8988T (cell line): ENCODE measurements at regions not wholly inside any gene's neighbourhood (a gene's known extent, or its start where the extent isn't known, plus 50 kb on each side); places are given as distances from the start of the nearest gene placed in this dataset.

Experiments used
- DNase-seq: peaks from one replicate; pipeline ENCODE4 v3.0.0; 2011

DNA sequence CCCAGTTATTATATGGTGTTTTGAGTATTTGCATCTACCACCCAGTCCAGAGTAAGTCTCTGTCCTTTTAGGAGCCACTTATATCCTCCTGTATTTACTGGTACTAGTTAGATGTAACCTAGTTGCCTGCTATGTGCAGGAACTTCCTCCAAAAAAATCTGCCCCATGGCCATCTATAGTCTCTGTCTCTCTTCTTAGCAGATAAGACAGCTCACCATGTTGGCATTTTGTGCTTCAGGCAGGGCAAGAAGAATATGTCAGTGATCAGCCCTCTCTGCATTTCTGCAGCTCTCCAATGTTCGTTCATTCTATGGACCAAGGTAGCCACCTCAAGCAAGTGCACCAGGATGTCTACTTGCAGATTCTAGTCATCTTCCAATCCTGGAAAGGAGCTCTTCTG is 446.5 kb downstream of the TLE1 start:
- DNase-seq, result no peak

DNA sequence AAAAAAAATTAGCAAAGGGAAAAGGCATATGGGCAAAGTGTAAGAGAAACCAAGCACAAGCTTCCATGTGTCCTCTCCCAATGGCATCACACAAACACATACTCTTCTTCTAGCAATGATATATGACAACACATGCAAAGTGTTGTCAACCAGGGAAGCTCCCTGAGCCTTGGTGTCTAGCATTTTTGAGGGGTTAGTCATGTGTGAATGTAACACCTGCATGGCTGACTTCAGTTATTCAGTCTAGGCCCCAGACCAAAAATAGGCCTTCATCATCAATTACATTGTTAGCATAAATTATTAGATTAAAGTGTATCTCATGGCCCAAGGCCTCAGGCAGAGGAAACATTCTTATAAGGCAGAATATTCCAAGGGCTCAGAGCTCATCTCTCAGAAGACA is 450.0 kb downstream of the TLE1 start:
- no peak for DNase-seq

DNA sequence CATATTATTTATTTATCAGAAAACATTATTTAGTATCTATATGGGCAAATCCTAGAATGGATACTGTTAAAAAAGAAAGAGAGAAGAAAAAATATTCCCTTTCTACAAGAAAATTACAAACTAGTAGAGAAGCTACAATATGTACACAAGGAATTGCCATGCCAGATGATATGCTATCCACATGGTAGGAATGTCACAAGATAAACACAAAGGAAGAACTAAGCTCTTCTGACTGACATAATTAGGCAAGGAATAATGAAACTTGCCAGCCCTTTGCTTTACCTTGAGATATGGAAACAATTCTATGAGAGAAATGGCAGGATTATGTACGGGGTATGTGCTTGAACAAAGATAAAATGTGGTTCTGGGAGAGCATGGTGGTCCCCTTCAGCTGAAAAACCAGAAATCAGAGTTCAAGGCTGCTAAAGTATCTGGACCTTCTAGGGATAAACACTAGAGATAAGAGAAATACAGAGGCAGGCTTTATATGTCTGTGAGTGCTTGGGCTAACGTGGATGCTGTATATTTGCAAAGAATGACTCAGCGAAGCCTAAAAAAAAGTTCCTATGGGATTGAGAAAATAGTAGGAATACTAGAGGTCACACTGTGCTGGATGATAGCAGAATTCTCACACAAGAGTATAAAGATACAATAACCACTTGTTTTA is 451.6 kb downstream of the TLE1 start:
- no peak for DNase-seq

DNA sequence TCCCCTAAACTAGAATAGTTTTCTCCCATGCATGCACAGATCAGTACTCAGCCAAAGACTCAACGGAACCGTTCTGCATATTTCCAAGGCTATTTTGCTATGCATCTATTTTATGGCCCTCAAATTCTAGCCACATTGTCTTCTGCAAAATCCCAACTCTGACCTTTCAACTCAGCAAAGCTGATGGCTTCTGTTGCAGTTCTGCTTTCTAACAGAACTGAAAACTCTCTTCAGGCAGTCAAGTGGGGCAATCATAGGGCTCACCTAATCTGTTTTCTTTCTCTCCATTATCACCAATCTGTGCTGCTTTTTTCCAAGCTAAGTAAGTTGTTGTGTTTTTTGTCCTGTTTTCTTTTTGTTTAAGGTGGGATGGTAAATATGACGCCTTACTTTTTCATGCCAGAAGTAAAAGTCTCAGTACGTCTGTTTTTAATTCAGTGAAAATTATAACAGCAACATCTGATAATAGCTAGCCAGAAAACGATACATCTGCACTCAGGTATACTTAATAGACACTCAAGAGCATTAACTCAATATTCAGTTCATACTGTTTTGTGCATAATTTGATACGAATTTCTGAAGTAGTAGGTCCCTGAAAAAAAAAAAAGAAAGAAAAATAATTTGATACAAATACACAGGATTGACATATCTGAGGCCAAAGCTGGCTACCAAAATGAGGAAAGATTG is 454.3 kb downstream of the TLE1 start:
- no peak for DNase-seq

DNA sequence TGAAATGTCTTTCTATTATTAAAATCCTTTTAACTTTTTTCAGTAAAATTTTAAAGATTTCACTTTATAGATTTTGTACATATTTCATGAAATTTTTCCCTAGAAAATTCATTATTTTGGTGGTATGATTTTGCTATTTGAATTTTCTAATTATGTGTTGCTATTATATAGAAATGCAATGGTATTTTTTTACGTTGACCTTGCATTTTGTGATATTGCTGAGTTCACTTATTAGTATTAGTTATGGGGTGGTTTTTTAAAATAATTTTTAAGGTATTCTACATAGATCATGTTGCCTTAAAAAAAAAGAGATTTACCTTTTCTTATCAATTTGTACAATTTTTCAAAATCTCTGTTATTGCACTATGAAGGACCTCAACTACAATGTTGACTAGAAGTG is 458.3 kb downstream of the TLE1 start:
- DNase-seq, result no peak

DNA sequence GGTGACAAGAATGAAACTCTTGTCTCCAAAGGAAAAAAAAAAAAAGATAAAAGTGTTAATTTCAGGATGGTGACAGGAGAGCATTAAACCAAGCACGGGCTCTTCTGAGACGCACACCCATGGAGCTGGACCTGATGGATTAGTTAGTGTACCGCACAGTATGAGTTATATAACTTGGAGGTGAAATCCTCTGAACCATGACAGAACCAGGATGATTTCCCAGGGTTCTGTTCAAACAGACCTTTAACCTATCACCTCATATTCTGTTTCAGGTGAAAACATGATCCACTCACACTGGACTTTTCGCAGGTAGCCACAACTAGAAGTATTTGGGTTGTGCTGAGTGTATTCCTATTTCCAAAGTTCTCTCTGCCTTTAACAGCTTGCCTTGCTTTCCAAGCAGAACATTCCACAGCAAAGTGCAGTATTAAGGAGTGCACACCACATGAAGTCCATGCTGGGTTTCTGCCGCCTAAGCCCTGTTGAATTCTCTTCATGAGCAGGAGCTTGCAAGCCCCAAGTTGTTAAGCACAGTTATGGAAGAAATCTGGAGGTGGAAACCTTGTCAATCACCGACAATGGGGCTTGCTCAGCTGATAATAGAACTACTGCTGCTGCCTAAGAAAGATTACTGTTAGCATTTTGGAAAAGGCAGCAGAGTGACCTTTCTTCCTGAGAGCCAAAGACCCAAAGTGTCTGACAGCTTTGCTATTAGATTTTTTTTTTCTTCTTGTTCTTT is 461.7 kb downstream of the TLE1 start:
- no peak for DNase-seq

DNA sequence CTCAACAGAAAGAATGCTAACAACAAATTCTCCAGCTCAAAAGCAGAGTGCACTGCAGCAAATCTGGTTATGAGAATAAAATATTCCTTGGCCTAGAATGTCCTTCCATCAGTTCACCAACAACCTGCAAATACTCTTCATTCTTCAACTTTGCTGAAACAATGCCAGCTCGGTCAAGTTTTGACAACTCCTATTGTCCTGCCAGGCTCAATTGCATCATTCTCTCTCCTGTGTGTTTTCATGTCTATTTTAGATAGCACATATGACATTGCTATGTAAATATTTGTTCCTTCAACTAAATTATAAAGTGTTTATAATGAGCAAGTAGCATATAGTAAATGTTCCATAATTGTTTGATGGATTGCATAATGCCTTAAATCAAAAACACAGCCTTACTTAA is 463.8 kb downstream of the TLE1 start:
- DNase-seq, result no peak

DNA sequence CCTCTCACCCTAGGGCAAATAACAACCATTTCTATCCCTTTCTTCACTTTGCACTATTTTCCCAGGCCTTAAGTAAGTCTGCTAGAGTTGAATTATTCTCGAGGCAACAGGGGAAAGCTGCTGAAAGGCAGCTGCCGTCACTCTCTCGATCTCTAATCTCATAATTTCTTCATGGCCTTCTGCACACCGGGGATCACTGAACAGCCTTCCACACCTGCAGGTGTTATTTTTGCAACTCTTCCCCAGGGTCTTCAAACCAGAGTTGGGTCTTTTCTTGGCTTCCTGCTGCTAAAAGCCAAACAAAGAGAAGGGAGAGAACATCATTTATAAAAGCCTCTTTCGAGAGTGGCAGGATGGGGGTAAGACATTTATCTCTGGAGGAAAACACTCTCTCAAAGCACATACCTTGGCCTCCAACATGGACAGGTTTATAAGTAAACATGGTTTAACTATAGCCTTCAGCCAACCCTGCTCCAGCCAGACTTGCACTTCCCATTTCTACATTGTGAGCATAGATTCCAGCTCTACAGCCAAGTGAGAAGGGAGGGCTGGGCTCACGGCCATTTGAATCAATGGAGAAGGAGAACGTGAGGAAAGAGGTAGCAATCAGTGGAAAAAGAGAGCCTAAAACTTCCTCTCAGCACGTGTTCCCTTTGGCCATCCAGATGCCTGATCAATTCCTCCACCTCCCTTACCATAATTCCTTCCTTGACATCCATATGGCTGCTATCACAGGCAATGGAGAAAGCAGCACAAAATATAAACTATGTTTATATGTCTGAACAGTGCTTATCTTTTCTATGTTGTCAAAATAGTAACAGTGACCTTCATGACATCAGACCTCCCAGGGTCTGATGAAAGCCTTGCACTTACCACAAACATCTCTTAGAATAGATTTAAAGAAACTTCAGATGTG is 464.9 kb downstream of the TLE1 start:
- no peak for DNase-seq

DNA sequence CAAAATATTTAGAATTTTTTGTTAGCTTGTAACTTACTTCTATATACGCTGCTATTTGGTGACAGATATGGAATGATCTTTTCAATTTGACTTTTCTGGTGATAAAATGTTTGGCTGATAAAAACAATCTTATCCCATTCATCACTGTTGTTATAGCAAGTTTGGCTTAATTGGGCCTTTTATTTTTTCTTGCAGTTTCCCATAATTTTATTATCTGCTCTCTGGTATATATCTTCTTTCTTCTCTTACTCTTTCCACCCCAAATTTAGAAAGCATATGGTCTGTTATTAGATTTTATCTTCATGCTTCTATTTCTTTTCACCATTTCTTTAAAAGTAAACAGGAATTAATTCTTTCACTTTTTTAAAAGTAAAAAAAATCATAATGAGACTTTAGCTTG is 474.4 kb downstream of the TLE1 start:
- no peak for DNase-seq

DNA sequence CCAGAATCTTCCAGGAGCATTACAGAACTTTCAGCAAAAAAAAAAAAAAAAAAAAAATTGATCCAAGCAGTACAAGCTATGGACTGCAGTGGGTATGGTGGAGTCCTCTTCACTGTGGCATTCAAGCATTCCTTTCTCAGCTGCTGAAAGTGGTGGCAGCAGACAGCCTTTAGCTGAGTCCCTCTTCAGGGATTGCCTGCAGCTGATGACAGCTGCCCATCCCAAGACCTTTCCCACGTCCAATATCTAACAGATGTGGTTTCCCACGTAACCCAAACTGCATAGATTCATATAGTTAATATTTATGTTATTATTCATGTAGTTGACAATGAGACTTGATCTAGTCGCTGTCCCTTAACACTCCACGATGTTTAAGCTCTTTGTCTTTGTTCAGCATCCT is 475.9 kb downstream of the TLE1 start:
- no peak for DNase-seq

DNA sequence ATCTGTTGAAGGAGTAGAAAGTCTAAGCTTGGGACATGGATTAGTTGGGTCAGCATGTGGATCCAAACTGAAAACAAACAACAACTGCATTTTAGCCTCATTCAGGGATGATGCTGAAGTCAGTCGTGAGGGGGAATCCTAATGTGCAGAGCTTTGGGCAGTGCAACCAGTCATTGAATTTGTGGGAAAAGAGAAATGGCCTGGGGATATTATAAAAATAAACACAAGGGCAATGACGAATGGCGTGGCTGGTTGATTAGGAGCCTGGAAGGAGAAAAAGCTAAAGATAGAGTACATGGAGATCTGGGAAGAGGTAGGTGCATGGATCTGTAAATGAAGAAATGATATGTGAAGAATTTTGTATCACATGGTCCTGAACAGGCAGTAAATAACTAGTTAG is 477.6 kb downstream of the TLE1 start:
- no peak for DNase-seq

DNA sequence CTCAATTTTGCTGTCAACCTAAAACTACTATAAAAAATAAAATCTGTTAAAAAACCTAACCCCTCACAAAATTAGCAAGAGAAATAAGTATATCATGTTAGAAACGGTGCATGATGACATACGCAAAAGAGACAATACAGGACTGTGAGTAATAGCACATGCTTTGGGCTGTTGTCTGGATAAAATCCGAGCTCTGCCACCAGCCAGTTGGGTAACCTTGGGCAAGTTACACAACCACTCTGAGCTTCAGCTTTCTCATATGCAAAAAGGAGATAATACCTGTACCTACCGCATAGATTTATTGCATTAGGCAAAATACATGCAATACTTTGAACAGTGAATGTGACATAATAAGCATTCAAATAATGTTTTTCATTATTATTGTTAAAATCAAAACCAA is 481.7 kb downstream of the TLE1 start:
- no peak for DNase-seq

DNA sequence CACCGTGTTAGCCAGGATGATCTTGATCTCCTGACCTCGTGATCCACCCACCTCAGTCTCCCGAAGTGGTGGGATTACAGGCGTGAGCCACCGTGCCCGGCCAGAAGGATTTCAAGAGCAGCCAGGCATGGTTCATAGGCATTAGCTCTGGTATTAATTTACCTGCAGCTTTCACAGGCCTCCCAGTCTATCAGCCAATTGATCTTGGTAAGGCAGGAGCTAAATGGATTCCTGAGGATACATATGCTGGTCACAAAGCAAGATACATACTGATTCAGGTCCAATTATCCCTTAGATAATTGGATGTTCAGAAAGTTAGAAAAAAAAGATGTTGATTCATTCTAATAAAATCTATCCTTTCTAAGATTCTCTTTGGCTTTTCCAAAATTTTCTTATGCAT is 487.1 kb downstream of the TLE1 start:
- no peak for DNase-seq

DNA sequence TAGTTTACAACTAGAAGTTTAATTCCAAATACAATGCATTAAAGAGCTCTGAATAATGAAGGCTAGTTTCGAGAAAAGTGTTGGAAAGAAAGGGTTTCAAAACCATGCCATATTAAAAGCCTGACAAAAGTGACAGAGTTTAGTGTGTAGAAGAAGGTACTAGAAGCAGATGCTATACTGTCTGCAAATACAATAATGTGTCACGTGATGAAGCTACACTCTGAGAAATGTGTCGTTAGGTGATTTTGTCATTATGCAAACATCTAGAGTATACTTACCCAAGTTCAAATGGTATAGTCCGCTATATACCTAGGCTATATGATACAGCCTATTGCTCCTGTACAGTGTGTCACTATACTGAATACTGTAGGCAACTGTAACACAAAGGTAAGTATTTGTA is 494.1 kb downstream of the TLE1 start:
- no peak for DNase-seq

DNA sequence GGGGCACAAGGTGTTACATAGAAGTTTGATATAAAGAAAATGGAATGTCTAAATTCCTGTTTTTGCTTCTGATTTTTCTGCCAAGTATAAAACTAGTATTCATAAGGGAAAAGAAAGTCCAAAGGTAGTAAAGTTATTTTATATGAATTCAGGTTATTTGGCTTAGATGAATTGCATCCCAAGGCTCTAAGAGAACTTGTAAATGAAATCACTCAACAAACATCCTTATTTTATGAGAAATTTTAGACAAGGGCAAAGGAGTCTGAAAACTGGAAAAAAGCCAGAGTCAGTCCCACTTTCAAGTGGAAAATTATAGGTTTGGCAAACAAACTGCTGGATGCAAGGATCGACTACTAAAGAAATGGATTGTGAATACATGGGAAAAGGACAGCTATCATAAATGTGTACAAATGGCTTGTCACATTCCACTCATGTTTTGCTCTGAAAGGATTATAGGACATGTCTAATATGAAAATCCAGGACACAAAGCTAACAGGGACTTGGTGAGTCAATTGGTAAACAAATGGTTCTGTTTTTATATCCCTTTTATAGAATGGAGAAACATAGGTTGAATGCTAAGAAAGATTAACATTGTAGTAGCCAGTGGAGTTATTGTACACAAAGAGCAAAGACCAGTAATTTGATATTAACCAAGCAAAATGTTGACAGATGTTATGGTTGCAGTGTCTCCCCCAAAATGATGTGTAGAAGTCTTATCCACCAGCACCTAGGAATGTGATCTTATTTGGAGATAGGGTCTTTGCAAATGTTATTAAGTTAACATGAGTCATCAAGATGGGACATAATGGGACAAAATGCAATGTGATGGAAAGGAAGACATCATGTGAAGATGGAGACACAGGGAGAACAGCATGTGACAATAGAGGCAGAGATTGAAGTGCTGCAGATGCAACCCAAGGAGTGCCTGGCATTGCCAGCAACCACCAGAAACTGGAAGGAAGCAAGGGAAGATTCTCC is 495.7 kb downstream of the TLE1 start:
- DNase-seq, result no peak

DNA sequence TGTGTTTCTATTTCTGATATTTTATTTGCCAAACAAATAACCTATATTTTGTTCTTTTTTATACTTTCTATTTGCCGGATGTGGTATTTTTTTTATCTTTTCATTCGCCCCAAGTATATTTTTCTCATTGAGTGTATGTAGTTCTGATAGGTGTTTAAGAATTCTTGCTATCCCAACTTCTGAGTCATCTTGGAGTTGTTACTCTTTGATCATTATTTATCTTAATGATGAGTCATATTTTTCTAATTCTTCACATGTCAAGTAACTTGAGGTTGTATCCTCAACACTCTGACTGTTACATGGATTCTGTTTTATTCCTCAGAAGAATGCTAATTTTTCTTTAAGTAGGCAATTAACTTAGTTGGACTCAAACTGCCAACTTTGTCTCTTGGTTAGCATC is 498.1 kb downstream of the TLE1 start:
- DNase-seq, result no peak

DNA sequence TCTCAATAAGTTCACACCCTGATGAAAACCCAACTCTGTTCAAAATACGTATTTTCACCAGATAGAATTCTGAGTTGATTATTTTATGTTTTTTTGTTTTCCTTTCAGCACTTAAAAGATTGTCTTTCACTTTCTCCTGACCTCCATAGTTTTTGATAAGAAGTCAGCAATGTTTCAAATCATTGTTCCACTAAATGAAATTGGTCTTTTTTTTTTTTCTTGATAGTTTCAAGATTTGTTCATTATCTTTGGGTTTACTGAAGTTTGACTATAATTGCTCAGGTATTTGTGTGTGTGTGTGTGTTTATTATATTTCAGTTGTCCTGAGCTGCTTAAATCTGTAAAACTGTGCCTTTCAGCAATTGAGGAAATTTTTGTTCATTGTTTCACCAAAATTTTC is 498.7 kb downstream of the TLE1 start:
- no peak for DNase-seq

DNA sequence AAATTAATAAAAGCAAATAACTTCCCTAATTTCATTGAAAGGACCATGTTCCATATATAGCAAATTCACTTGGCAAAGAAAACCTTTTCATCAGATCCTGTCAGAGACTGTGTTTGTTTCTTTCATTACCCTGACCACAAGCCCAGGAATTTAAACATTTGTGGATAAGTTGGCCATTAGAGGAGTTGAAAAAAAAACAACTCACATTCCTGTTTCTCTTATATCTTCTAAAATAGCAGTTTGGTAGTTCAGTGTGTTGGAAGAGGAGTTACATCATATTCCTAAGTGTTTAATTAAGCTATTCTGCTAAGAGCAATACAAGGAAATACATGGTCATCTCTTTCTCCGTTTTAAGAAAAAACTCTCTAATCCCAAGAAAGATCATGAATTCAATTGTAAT is 505.6 kb downstream of the TLE1 start:
- DNase-seq, result no peak

DNA sequence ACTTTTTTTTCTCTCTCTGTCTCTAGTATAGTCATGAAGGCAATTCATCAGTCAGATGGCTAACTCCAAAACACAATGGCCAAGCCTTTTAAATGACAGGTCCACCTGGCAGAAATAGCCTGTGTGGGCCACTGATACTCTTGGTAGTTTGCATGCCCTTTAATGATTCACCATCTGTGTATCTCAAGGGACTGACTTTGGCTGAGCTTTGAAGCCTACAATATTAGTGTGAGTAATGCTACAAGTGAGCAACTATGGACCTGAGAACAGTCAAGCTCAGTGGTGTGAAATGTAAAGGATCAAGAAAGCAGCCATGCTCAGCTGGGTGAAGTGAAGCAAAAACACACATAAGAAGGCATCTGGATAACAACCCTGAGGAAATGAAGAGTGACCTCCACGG is 506.9 kb downstream of the TLE1 start:
- DNase-seq, result no peak

DNA sequence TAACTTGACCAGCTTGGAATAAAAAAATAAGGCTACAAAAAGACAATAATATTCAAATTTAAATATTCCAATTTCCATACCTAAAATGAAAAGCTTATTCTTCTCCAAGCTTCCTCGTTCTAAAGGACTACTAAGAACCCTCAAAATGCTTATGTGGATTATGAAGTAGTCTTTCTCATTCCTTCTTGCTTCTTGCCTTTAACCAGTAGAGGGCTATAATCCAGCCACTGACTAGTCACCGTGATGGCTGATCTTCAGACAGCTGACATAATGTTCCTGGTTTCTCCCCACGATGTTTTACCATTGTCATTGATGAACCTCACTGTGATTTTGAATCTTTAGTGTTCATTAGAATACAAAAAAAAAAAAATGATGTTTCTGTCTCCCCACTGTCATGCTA is 515.3 kb downstream of the TLE1 start:
- no peak for DNase-seq

DNA sequence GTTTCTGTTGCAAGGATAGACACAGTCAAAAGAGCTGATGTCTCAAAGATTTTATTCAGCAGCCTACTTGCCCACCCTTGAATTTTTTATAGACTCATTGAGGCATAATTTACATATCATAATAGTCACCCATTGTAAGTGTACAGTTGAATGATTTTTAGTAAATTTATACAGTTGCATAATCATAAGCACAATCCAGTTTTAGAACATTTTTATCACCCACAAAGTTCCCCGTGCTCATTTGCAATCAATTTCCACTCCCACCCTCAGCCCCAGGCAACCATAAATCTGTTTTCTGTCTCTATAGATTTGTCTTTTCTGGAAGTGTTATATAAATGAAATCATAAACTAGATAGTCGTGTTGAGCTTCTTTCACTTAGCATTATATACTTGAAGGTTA is 517.7 kb downstream of the TLE1 start:
- no peak for DNase-seq

DNA sequence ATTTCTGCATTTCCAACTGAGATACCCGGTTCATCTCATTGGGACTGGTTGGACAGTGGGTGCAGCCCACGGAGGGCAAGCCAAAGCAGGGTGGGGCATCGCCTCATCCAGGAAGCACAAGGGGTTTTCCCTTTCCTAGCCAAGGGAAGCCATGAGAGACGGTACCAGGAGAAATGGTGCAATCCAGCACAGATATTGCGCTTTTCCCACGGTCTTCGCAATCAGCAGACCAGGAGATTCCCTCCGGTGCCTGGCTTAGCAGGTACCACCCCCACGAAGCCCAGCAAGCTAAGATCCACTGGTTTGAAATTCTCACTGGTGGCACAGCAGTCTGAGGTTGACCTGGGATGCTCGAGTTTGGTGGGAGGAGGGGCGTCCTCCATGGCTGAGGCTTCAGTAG is 527.0 kb downstream of the TLE1 start:
- no peak for DNase-seq
